HL-60 (cell line): ENCODE measurements at regions not wholly inside any gene's neighbourhood (a gene's known extent, or its start where the extent isn't known, plus 50 kb on each side); places are given as distances from the start of the nearest gene placed in this dataset.

Experiments used
- DNase-seq, 2 experiments: peaks; one replicate each; pipeline ENCODE4 v3.0.0-alpha.2; 2010 to 2020; ENCODE audit warnings: low read depth in 1 of 2, low spot score in 1 of 2
- H3K27ac ChIP-seq: fragments of 250-450 bp; sonication (Bioruptor Pico); replicated peaks from 2 replicates; pipeline ENCODE4 v1.5.1; 2020; ENCODE audit warnings: mild to moderate bottlenecking, moderate library complexity
- H3K27me3 ChIP-seq: fragments of 250-450 bp; sonication (Bioruptor Pico); 2 replicates; pipeline ENCODE4 v1.5.1; 2021; ENCODE audit warnings: mild to moderate bottlenecking, moderate library complexity; ENCODE audit not compliant: insufficient read depth, poor library complexity, severe bottlenecking
- H3K4me3 ChIP-seq: replicated peaks from 2 replicates; pipeline ENCODE4 v1.5.1; 2011; ENCODE audit warnings: mild to moderate bottlenecking, control low read depth, low read length; ENCODE audit not compliant: insufficient read depth
- GABPA ChIP-seq: IDR thresholded peaks from 2 replicates; pipeline ENCODE4 v1.6.1; 2012; ENCODE audit warnings: low read depth
- POLR2AphosphoS5 ChIP-seq: IDR thresholded peaks from 2 replicates; pipeline ENCODE4 v1.6.1; 2012; ENCODE audit warnings: low read depth
- SPI1 ChIP-seq: IDR thresholded peaks from 2 replicates; pipeline ENCODE4 v1.6.1; 2012; ENCODE audit warnings: low read depth, mild to moderate bottlenecking, borderline replicate concordance
- TF ChIP-seq, protein P1 (sequence below): IDR thresholded peaks from one replicate; pipeline ENCODE4 v1.5.1; 2011; ENCODE audit warnings: low read length, control low read depth, inconsistent platforms; ENCODE audit not compliant: insufficient read depth
- TF ChIP-seq, protein P2 (sequence below): IDR thresholded peaks from 2 replicates; pipeline ENCODE4 v1.6.1; 2012; ENCODE audit warnings: low read depth; ENCODE audit not compliant: insufficient replicate concordance

DNA sequence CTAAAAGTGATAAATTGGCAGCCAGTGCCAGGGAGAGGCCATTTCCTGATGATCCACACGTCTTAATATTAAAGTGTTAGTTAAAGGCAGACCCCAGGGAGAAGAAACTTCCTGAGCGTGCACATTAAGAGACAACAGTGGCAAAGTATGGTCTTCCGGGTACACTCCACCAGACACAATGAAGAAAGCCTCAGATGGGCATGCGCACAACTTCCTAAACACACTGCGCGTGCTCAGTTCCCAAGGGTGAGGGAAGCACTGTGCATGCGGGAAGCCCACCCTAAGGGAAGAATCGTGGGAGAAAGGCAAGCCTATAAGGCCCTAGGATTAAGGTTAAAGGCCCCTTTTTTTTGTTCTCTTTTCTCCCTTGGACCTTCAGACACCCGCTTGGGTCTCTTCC, 140.7 kb upstream of the CDKN3 start:
- no peak for DNase-seq
- H3K27me3 ChIP-seq = peaks cover 11% of the 10 kb centered on the region
- no peak for TF ChIP-seq GABPA
- no peak overlapping the region for H3K4me3 ChIP-seq
- no peak overlapping the region for H3K27ac ChIP-seq

DNA sequence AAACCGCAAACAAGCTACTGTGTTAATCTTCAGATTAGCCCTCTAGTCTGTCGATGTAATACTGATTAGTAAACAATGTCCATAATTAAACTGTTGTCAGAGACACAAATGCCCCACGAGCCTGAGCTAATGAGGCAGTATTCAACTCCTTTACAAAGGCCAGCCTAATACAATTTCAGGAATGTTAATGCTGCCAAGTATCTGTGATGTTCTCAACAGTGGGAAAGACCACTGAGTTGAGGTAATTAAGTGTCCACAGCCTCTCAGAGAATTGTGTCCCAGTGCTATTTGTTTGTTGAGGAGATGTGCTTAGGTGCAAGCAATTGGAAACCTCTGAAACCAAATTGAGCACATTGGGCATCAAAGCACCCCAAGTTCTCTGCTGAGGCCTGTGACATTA, 139.4 kb upstream of the CDKN3 start:
- Histone ChIP-seq H3K27ac (no peak overlapping the region), H3K27me3 (peaks cover 9% of the 10 kb centered on the region), H3K4me3 (no peak overlapping the region)
- DNase-seq = no peak
- TF ChIP-seq SPI1 = no peak
- TF ChIP-seq POLR2AphosphoS5 = no peak
- no peak for TF ChIP-seq GABPA
- TF ChIP-seq, protein P1, sequence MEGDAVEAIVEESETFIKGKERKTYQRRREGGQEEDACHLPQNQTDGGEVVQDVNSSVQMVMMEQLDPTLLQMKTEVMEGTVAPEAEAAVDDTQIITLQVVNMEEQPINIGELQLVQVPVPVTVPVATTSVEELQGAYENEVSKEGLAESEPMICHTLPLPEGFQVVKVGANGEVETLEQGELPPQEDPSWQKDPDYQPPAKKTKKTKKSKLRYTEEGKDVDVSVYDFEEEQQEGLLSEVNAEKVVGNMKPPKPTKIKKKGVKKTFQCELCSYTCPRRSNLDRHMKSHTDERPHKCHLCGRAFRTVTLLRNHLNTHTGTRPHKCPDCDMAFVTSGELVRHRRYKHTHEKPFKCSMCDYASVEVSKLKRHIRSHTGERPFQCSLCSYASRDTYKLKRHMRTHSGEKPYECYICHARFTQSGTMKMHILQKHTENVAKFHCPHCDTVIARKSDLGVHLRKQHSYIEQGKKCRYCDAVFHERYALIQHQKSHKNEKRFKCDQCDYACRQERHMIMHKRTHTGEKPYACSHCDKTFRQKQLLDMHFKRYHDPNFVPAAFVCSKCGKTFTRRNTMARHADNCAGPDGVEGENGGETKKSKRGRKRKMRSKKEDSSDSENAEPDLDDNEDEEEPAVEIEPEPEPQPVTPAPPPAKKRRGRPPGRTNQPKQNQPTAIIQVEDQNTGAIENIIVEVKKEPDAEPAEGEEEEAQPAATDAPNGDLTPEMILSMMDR = no peak
- TF ChIP-seq, protein P2, sequence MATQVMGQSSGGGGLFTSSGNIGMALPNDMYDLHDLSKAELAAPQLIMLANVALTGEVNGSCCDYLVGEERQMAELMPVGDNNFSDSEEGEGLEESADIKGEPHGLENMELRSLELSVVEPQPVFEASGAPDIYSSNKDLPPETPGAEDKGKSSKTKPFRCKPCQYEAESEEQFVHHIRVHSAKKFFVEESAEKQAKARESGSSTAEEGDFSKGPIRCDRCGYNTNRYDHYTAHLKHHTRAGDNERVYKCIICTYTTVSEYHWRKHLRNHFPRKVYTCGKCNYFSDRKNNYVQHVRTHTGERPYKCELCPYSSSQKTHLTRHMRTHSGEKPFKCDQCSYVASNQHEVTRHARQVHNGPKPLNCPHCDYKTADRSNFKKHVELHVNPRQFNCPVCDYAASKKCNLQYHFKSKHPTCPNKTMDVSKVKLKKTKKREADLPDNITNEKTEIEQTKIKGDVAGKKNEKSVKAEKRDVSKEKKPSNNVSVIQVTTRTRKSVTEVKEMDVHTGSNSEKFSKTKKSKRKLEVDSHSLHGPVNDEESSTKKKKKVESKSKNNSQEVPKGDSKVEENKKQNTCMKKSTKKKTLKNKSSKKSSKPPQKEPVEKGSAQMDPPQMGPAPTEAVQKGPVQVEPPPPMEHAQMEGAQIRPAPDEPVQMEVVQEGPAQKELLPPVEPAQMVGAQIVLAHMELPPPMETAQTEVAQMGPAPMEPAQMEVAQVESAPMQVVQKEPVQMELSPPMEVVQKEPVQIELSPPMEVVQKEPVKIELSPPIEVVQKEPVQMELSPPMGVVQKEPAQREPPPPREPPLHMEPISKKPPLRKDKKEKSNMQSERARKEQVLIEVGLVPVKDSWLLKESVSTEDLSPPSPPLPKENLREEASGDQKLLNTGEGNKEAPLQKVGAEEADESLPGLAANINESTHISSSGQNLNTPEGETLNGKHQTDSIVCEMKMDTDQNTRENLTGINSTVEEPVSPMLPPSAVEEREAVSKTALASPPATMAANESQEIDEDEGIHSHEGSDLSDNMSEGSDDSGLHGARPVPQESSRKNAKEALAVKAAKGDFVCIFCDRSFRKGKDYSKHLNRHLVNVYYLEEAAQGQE = no peak

DNA sequence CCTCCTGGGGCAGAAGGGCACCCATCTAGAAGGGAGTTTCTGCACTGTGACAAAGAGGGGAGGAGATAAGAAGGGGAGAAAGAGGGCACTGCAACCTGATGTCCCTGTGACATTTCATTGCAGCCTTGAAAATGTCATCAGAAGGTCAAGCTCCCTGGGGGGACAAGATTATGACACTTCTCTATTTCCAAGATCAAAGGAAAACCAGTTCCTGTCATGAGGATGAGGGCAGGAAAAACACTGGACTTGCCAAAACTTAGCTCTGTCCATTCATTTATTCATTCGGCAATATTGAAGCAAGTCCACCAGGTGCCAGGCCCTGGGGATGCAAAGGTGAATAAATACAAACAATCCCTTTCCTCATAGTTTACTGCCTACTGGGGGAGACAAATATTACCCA, 138.4 kb upstream of the CDKN3 start:
- no peak for DNase-seq
- TF ChIP-seq, protein P2 = no peak
- TF ChIP-seq, protein P1 = no peak
- TF ChIP-seq GABPA (no peak), SPI1 (no peak), POLR2AphosphoS5 (no peak)
- H3K27me3 ChIP-seq = peaks cover 9% of the 10 kb centered on the region
- no peak overlapping the region for H3K27ac ChIP-seq
- no peak overlapping the region for H3K4me3 ChIP-seq

DNA sequence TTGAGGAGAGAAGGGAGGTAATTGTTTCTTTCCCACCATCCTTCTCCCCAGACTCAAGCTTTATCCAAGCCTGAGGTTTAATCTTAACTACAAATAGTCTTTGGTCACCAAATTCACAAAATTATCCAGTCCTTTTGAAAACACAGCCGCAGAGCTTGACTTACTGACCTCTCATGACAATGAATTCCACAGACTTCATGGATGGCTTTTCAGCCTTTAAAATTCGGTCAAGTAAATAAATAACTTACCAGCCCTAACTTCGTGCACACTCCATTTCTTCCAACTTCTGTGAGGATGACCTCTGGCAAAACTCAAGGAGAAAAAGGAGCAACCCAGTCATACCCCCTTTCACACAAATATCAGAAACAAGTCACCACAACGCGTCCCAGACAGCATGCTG, 137.0 kb upstream of the CDKN3 start:
- Histone ChIP-seq H3K4me3 (no peak overlapping the region), H3K27ac (no peak overlapping the region), H3K27me3 (peaks cover 3% of the 10 kb centered on the region)
- TF ChIP-seq GABPA = no peak
- TF ChIP-seq POLR2AphosphoS5 = no peak
- TF ChIP-seq, protein P2 = no peak
- DNase-seq = no peak
